ENCODE measurements at regions not wholly inside any gene's neighbourhood (a gene's known extent, or its start where the extent isn't known, plus 50 kb on each side); places are given as distances from the start of the nearest gene placed in this dataset.
"Not testable (repeated sequence)": the region's sequence is repeated elsewhere in the genome, so short reads cannot be mapped to it uniquely, and the experiment has no call there.

DNA sequence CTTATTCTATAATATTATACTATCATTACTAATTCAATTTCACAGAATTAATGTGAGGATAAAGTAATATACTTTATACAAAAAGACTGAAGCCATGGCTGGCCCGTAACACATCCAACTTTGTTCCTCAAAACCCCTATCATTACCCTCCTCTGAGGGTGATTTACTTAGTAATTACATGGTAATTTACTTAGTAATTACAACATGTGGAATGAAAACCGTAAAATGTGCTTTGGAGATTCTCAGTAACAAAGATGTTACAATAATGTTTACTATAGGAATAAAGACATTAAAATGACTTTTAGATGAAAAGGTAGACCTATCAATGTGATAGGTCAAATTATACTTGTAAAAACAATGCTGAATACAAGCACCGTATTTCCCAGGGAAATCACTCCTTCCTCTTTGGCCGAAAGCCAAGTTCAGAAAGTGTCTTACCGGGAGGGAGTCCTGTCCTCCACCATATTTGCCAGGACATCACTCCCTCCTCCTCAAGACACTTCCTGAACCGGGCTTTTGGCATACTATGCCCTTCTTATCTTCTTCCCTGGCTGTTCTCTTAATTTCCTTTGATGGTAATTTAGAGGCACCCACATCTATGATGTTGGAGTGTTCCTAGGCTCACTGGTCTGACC, 1047.8 kb downstream of the SOCS6 start:
- peak in 2 of 3 experiments; percentile 62 to 89 for DNase-seq

DNA sequence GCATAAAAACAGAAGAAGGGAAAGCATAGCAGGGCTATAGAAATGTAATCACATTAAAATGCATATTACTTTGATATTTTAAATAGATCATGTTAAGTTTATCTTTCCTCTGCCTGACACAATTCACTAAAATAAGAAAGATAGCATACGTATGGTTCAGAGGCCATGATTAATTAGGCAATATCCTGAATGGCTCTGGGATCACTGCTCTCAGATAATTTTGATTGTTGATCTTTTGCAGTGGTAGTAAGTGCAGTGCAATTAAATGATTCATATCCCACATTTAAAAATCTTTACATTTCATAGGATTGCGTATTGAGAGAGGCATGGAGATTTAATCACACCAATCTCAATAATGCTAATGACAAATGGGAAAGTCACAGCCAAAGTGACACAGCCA, 1040.7 kb downstream of the SOCS6 start:
- peak in 1 of 3 experiments; percentile 44 for DNase-seq

DNA sequence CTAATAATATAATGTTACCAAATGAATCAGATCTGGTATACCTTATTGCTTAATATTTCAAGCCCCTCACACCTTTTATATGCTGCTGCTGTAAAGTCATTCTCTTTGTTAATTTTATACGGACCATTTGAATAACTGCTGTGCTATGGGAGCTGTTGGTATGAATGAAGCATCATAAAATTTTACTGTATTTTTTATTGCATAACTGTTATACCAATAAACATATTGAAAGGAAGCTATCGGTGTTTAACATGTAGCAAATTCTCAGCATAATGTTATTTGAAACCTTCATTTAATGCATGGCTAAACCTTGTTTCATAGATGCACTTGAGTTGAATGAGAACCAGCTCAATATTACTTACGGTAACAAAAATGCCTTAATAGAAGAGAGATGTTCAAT, 1040.3 kb downstream of the SOCS6 start:
- DNase-seq = peak in 1 of 3 experiments; percentile 25

DNA sequence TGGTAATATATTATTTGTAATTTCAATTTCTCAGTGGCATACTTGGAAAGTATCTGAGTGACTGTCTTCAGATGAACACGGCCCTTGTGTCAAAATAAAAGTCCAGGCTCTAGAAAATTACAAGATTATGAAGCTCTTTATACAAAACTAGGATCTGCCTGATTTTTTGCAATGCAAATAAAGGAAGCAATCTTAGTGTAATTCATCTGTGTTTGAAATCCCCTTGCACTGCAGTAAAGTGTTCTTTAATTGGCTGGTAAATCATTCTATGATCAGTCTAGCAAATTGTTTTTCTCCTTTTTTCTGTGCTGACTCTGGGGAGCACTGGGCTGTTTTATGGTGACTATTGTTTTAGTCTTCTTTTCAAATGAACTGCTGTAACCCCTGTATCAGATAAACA, 1039.0 kb downstream of the SOCS6 start:
- peak; percentile 39 to 84 (median 41) for DNase-seq

DNA sequence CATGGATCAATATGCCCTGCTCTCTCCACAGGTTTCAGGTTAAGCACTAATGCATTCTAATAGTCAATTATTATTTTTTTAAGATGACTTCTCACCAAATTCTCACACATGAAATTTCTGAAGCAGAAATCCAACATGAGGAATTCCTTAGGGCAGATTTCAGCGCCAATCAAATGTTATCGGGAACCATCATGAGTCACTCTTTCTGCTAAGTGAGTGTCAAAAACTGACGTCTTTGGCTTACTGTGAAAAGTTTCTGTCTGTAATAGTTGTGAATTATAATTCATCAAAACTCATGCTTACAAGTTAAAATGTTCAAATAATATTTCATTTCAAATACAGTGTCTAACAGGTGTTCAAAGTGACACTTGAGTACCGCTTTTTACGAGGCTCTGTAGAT, 1038.6 kb downstream of the SOCS6 start:
- DNase-seq = no peak

DNA sequence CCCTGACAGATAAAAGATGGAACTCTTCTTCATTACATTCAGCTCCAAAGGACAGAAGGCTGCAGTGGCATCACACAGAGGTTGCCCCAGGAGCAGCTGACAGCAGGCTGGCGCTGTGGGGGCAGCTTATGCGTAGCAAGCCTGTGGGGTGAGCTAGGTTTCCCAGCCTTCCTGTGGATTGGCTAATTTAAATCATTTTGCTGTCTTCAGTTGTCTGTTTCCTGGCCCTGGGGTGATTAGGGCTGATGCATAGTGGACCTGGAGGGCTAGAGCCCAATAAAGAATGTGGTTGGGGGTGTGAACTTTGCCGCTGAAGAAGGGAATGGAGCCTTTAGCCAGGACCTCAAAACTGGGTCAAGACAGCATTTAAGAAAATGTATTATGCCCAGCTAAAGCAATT, 1038.0 kb downstream of the SOCS6 start:
- no peak for DNase-seq

DNA sequence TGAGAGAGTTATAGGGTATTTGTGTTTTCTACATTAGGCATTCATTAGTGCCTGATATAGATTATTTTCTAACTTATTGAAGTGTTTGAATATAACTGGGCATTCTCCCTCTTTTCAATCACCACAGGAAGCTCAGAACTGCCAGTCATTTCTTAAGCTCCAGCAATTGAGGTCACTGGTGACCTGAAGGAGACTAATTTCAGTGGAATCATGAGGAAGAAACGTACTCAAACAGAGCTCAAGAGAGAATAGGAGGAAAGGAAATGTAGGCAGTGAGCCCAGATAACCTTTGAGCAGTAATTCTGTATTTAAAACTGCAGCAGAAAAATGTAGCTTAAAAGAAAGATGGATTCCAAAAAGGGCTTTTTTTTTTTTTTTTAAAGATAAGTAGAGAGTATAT, 1035.5 kb downstream of the SOCS6 start:
- no peak for DNase-seq

DNA sequence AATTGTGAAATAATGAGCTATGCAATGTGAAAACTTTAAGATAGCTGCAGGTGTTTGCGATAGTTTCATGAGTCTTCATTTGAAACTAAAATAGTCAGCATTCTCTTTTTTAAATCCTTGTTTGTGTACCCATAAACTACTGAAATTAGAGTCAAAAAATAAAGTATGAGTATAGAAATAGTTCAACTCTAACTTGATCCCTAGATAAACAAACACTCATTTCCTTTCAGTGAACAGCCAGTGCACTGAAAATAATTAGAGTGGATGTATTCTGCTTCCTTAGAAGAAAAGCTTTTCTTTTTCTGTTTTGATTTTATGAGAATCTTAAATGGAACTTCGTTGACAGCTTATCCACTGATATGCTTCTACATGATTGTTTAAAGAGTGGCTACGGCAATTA, 1033.4 kb downstream of the SOCS6 start:
- no peak for DNase-seq

DNA sequence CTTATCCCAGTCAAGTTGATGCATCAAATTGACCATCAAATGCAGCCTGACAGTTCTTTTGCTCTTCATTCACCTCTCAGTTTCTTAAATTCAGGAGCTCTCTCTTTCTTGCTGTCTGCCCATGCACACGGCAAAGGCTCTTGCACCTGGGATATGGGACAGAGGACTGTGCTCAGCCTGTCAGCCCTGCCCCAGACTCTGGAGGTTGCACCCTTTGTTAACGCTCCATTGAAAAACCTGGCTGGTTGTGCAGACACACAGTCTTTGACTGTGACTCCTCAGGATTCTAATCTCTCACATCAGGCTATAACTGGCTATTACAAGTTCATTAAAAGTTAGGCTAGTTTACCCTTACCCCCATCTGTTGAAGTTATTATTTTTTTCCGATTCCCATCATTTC, 1032.5 kb downstream of the SOCS6 start:
- no peak for DNase-seq

DNA sequence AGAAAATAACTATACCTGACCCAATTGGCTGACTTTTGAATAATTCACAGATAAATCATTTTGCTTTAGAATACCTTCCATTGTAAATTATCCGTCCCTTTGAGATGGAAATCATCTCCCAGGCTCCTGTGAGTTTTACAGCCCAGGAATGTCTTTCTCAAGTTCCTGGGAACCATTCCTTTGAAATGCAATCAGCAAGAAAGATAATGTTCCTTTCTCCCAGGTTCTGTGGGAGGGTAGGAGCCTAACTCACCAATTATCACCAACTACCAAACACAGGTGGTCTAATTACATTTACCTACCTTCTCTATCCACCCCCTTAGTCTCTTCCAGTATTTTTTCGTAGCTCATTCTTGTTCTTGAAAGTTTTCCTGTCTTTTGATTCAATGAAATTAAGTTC, 1016.0 kb downstream of the SOCS6 start:
- DNase-seq = no peak

DNA sequence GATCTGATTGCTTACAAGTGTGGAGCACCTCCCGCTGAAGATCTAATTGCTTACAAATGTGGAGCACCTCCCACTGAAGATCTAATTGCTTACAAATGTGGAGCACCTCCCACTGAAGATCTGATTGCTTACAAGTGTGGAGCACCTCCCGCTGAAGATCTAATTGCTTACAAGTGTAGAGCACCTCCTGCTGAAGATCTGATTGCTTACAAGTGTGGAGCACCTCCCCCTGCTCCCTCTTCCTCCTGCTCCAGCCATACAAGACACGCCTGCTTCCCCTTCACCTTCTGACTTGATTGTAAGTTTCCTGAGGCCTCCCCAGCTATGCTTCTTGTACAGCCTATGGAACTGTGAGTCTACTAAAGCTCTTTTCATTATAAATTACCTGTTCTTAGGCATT, 1014.9 kb downstream of the SOCS6 start:
- not testable (repeated sequence) for DNase-seq

DNA sequence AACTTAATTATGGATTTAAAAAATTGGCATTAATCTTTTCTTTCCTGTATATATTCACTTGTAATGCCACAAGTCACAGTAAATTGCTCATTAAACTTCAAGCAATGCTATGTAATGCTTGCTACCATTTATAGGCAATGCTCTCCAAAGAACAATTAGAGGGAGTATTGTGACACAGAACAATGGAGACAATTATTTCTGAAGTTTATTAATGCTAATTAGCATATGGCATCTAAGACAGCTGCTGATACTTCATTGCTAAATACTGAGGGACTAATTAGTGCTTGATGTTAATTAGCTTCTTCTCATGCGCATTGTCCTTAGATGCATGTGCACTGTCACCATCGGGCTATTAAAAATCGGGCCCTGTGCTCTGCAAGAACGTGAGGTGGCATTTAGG, 1012.8 kb downstream of the SOCS6 start:
- DNase-seq = no peak

DNA sequence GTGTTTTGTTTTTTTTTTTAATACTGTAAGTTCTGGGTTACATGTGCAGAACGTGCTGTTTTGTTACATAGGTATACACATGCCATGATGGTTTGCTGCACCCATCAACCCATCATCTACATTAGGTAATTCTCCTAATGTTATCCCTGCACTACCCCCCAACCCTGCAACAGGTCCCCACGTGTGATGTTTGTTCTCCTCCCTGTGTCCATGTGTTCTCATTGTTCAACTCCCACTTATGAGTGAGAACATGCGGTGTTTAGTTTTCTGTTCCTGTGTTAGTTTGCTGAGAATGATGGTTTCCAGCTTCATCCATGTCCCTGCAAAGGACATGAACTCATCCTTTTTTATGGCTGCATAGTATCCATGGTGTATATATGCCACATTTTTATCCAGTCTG, 1005.4 kb downstream of the SOCS6 start:
- not testable (repeated sequence) for DNase-seq

DNA sequence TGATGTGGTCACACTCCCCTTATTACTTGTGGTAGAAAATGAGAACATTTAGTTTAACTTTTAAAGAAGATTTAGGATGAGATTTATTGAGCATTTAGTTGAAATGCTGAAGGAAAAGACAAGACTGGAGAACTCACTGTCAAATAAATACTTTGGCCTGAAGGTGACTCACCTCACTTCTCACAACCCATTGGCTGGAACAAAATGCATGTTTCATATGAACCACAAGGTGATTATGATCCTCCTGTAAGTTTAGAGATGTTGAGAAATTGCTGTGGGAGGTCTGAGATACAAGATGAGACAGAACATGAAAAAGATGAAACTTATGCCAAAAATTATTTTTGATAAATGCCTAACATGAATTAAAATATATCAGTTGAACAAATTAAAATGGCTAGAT, 1004.5 kb downstream of the SOCS6 start:
- DNase-seq = no peak

DNA sequence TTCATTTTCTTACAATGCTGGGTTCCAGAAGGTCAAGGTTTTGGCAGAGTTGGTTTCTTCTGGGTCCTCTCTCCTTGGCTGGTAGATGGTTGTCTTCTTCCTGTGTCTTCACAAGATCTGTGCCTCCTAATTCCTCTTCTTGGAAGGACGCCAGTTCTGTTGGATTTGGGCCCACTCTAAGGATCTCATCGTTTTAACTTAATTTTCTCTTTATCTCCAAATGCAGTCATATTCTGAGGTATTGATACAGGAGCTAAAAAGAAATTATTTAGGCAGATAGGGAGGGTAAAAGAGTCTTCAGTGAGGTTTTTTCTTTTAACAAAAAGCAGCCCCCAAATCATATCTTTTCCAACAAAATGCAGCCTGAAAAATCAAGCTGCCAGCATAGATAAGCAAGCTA, 998.4 kb downstream of the SOCS6 start:
- no peak for DNase-seq

DNA sequence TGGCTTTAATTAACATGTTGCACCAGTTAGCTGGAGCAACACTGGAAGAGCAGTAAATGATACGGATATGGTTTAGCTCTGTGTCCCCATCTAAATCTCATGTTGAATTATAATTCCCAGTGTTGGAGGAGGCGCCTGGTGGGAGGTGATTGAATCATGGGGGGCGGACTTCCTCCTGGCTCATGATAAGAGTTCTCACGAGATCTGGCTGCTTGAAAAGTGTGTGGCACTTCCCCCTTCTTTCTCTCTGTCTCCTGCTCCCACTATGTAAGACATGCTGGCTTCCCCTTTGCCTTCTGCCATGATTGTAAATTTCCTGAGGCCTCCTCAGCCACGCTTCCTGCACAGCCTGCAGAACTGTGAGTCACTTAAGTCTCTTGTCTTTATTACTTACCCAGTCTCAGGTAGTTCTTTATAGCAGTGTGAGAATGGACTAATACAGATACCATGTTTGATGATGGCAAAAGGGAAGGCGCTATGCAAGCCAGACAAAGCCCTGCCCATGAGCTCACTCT, 963.6 kb downstream of the SOCS6 start:
- DNase-seq = no peak

DNA sequence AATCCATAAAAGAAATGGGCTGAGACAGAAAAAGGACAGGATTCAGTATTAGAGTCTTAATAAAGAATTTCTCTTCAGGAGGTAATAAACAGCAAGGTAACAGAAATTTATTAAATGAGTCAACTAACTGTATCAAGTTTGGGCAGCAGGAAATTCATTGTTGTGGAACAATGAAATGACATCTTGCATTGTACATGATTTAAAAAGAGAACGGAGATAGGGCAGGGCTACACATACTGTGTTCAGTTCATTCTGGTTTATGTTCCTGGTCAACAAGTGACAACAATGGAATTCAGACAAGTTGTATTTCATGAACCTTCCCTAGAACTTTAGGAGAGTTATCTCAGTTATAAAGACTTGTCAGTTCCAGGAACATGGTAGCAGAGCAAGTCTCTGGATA, 961.3 kb downstream of the SOCS6 start:
- no peak for DNase-seq

DNA sequence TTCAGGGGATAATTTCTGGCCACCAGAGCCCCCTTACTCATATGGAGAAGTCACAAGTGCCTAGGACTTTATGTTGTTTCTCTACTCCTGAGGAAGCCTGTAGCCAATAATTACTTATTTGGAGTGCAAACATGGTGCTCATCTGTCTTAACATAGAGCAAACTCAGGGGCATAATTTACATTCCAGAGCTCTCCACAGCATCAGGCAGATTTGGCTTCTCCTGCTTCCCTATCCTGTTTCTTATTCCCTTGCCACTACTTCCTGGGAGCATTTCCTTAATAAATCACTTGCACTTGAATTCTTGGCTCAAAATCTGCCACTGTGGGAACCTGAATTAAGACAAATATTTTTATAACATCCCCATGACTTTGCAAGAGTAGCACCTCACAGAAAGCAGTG, 960.9 kb downstream of the SOCS6 start:
- DNase-seq = no peak

DNA sequence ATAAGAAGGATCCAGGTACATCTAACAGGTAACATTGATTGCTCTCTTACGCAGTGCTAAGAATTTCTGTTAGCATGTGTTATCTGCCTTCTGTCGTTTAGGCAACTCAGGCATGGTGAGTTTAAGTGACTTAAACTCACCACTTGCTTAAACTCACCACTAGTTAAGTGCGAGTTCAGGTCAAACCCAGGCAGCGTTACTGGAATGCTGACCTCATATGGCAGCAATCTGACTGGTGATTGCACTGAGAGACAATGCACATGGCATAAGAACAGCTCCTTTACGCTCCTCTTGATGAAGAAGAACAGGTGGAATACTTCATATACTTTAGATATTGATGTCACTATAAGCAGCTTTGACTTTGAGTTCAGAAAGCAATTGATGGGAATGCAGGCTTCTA, 954.1 kb downstream of the SOCS6 start:
- DNase-seq = no peak

DNA sequence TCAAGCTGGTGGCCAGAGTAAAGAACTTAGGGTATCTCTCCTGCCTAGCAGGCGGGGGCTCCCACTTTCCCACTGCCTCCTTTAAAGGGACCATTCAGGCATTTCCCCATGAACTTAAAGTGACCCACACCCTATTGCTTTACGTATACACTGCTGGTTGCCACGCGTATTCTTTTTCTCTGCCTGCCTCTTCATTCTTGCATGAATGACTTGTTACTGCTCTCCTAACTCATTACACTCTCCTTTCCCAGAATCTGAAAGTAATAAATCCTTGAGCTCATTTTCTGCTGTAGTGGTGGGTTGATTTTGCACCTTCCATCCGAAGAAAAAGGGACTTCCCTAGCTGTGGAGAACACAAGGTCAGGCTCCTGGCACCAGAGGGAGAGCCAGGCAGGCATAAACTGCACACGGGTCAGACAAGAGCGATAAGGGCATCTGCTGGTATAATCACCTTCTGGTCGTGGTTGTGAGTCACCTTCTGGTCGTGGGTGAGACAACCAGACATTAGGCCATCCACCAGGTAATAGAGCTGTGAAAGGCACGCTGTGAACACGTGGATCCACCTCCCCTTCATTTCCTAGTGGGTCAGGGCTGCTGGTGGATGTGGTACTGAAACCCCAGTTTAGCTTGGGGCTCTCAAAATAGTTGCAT, 950.3 kb downstream of the SOCS6 start:
- DNase-seq = peak in 2 of 3 experiments; percentile 19 to 63

DNA sequence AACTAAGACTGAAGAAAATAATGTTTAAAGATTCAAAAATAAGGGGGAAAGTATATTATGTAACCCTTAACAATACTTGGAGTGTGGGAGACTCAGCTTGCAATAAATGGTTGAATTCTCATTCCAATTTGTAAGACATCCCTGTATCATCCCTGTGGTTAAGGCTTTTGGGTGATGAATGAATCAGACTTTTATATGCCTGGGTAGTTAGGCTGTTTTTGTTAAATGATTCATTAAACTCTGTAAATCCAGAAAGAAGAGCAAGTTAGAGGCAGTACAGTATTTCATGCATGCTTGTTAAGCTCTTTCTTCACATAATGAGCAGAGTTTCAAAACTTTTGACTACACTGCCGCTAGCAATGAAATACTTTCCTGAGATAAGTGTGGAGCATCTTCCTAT, 948.8 kb downstream of the SOCS6 start:
- DNase-seq = no peak

DNA sequence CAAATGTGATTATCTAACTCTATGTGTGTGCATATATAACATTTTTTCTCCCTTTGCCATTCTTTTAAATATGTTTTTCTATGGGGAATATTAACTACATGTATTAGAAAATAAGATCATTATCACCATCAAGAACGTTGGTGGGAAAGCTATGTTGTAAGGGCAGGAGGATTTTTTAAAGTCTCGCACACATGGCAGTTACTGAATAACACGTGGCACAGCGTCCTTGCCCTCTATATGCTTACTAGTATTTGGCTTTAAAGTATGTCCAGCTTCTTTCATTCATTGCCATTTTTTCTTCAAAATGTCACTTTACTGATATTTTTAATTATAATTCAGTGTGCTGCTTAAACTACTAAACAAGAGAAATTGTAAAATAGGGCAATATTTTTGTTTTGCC, 944.3 kb downstream of the SOCS6 start:
- no peak for DNase-seq

DNA sequence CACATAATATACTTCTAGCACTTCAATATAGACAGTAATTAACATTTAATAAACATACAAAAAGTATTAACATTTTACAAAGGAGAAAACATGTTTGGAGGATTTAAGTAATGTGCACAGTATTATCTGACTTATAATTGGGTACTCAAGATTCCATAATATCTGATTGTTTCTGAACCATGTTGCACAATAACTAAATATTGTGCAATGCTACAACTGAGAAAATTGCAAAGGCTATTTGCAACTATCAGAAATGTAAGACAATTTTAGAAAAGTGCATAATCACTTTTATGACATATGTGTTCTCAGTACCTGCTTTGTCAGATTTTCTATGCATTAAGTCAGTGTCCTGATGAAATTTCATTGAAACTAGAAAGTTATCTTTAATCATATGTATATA, 934.6 kb downstream of the SOCS6 start:
- no peak for DNase-seq

DNA sequence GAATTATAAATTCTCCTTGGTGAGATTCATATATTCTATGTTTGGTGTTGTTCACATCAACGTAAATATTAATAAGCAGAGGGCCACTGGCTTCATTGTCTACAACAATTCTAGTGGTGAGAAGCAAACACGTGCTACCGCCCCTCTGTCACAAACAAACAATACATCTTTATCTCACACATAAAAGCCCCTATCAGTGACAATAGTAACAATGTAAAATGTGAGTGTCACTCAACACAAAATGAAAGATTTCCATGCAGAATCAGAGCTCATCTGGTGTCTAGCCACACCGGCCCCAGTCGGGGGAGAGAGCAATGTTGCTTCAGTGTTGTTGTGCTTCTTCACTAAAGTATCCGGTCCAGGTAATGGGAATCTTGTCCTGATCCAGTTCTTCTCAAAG, 932.6 kb downstream of the SOCS6 start:
- no peak for DNase-seq

DNA sequence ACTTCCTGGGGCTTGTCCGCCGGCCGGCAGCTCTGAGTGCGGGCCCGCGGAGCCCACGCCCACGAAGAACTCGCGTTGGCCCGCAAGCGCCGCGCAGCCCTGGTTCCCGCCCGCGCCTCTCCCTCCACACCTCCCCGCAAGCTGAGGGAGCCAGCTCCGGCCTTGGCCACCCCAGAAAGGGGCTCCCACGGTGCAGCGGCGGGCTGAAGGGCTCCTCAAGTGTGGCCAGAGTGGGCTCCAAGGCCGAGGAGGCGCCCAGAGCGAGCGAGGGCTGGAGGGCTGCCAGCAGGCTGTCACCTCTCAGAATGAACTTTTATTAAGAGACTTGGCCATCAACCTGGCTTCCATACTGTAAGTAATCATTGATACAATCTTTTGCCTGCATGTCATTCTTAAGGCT, 923.9 kb downstream of the SOCS6 start:
- not testable (repeated sequence) for DNase-seq
